Endothelial cell of hepatic sinusoid (primary cell): ENCODE measurements at regions not wholly inside any gene's neighbourhood (a gene's known extent, or its start where the extent isn't known, plus 50 kb on each side); places are given as distances from the start of the nearest gene placed in this dataset.

ENCODE experiments used
- in situ Hi-C: cut with HindIII; loops from 2 replicates; pipeline ENCODE4 v1.10.0; 2017; ENCODE audit warnings: low sequenced_read_pairs

GRCh38 chr2:41791523-41791922 lies 256.3 kb upstream of the PKDCC start:
- in situ Hi-C loops, result loop anchor here (5.0 kb wide), 1 partner anchor 59 kb away; no protein-coding TSS in a partner anchor

GRCh38 chr2:41803361-41803760 lies 244.5 kb upstream of the PKDCC start:
- in situ Hi-C loops, result no loop called here

DNA sequence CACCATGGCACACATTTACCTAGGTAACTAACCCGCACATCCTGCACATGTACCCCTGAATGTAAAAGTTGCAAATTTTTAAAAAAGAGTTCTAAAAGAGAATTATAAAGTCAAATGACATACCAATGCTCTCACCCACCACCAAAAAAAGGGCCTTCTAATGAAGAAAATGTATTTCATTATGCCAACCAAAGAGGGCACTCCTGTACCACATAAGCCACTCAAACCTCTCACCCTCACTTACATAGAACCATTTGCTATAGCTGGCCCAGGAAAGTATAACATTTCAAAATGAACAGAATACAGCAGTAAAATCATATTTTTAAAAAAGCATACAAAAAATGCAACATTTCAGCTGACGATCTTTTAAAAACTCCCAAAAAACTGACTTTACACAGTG lies 241.5 kb upstream of the PKDCC start:
- in situ Hi-C loops, result no loop called here

DNA sequence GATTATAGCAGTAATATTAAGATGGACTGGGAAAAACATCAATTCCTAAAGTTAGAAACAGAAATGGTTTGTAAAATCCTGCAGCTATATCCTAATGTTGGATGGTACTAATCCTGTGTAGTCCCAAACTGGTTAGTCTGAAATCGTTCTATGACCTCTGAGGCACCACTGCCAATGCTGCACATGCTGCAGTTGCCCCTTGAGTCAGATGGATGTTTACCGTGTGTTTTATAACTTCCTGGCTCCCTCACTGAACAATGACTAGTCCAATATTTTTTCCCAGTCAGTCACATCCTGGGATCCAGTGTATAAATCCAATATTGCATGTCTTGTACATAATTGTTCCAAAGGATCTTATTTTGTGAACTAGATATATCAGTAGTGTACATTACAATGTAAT lies 226.7 kb upstream of the PKDCC start:
- in situ Hi-C loops, result no loop called here

- in situ Hi-C loops, result no loop called here
Measured at GRCh38 chr2:41826921-41827320, 220.9 kb upstream of the PKDCC start.

DNA sequence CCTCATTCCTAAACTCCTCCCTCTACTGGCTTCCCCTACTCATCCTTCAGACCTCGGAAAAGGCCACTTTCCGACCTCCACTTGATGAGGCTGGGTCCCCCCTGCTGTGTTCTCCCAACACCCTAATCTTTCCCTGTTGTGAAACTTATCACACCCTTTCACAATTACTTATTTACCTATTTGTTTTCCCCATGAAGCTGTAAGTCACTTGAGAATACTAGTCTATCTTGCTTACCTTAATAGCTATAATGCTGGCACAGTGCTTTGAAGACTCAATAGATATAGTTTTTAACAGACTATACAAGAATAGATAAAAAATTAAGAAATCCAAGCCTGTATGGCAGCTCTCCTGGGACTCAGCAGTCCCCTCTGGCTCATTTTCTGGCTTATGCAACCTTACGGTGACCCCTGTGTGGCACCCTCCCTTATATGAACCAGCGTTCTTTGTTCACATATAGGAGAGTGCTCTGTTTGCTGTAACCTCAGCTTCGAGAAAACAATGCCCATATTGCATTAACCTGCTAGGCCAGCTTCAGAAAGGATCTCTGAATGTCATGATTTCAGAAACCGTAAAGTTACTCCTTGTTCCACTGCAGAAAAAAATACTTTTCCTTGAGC lies 220.4 kb upstream of the PKDCC start:
- in situ Hi-C loops, result no loop called here

GRCh38 chr2:41828052-41828643 lies 219.7 kb upstream of the PKDCC start:
- in situ Hi-C loops, result no loop called here

DNA sequence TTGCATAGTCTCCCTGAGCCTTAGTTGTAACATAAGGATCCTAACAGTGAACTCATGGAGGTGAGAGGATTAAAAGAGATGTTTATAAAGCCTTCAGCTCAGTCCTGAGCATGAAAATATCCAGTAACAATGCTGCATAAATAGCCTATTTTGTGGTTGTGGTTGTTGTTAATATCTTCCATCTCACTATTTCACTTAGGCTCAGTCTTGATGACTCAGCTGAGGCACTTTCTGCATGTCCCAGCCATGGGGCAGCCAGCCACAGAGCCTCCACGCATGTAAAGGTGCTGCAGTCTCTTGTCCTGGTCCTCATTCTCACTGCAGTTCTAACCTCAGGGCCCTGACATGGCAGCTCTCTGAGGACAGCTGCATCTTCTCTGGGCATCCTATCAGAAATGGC lies 218.8 kb upstream of the PKDCC start:
- in situ Hi-C loops, result no loop called here

DNA sequence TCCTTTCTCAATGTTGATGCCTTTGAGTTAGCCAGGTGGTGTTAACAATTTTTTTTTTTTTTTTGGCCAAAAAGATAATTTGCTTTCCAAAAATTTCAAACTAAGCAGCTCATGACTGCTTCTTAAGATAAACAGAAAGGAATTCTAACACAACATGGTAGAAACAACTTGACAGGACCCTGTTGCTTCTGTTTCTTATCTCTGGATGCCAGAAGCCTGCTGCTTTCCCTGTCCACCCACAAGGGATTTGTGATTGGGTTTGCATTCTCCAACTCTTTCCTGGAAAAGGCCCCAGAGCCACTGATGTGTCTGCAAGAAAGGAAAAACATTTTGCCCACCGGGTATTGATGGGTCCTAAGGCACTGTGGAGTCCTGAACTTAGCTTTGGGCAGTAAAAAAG lies 217.2 kb upstream of the PKDCC start:
- in situ Hi-C loops, result no loop called here

- in situ Hi-C loops, result no loop called here
Measured at GRCh38 chr2:41832218-41832617, 215.6 kb upstream of the PKDCC start.

DNA sequence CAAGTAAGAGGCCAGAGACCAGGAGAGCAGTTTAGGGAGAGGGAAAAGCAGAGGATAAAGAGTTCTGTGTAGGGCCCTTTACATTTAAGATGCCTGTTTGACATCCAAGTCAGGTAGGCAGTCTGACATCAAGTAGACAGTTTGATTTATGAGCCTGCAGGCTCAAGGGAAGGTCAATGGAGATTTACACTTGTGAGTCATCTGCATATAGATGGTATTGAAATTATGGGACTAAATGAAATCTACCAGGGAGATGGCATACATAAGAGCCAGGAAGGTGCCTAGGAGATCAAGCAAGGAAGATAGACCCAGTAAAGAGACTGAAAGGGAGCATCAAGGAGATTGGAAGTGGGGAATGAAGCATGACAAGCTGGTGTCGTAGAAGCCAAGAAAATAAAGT lies 212.4 kb upstream of the PKDCC start:
- in situ Hi-C loops, result no loop called here

- in situ Hi-C loops, result no loop called here
Measured at GRCh38 chr2:41836948-41837347, 210.9 kb upstream of the PKDCC start.

GRCh38 chr2:41837610-41838009 lies 210.2 kb upstream of the PKDCC start:
- in situ Hi-C loops, result no loop called here

DNA sequence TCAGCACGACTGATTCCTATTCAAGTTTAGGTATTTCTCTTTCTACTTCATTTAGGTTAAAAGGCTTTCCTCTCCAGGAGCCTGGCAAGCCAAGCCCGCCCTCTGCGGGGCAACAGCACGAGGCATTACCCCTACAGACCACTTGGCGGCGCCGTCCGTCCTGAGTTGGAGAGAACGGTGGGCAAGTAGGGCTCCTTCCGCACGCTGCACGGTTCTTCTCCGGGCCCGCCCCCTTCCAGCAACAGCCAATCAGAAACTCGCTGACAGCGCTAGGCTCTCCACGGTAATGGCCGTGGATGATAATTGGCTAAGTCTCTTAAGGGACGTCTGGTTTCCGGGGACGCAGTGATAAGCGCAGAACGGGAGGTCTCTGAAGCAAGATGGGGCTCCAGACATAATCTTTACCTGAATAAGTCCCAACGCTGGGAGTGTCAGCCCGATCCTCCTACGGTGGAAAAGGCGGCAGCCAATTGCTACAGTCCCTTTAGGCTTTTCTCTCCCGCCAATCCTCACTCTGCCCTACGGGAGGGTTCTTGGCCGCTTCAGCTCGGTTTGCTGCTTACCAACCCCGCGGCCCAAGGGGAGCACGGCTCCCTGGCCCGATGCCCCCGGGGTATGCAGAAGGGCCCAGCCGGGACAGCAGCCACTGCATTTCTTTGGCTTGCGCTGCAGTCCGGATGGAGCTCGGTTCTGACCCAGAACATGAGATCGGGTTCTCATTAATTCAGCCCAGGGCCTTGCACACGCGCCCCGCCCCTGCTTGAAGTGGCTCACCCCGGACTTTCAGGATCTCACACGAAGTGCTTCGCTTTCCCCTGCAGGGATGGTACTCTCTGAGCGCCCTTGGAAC lies 206.9 kb upstream of the PKDCC start:
- in situ Hi-C loops, result no loop called here

- in situ Hi-C loops, result no loop called here
Measured at GRCh38 chr2:41846962-41847361, 200.9 kb upstream of the PKDCC start.

- in situ Hi-C loops, result no loop called here
Measured at GRCh38 chr2:41847744-41848441, 199.9 kb upstream of the PKDCC start.

DNA sequence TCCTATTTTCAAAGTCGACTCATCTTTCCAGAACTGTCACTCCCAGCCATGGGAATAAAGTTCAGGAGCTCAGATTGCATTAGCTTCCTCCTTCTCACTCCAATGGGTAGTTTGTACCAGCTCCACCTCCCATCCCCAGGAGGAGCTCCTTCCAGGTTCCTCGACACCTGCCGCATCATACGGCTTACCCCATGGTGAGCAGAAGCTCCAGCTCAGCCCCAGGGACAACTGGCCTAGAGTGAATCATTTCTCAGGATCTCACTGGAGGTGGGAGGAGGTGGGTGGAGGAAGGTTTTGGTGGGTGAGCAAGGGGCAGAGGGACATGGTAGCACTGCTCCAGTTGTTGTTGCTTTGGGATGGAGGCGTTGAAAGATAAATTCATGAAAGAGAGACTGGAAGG lies 196.3 kb upstream of the PKDCC start:
- in situ Hi-C loops, result no loop called here

GRCh38 chr2:41853427-41854191 lies 194.2 kb upstream of the PKDCC start:
- in situ Hi-C loops, result no loop called here

- in situ Hi-C loops, result no loop called here
Measured at GRCh38 chr2:41854227-41854626, 193.6 kb upstream of the PKDCC start.

GRCh38 chr2:41856946-41857345 lies 190.9 kb upstream of the PKDCC start:
- in situ Hi-C loops, result loop anchor here (5.0 kb wide), 1 partner anchor 230 kb away; no protein-coding TSS in a partner anchor
